Stomach (tissue), 8 donors: ENCODE measurements at regions not wholly inside any gene's neighbourhood (a gene's known extent, or its start where the extent isn't known, plus 50 kb on each side); places are given as distances from the start of the nearest gene placed in this dataset.
"Not testable (repeated sequence)": the region's sequence is repeated elsewhere in the genome, so short reads cannot be mapped to it uniquely, and the experiment has no call there.

ENCODE experiments used
- DNase-seq, 2 donors: peaks; one replicate each; pipeline versions ENCODE4 v3.0.0 to v3.0.0-alpha.2; 2013 to 2019
- H3K27ac ChIP-seq, 5 donors: fragments of 200-600 bp in 4 of 5; sonication (generic) in 4 of 5; one replicate each; pipeline ENCODE4 v1.5.1; 2013 to 2019; ENCODE audit warnings: mild to moderate bottlenecking in 1 of 5, moderate library complexity in 1 of 5
- H3K27me3 ChIP-seq, 3 donors: fragments of 200-600 bp; sonication (generic); one replicate each; pipeline ENCODE4 v1.5.1; 2017 to 2019; ENCODE audit warnings: mixed run types in 1 of 3
- H3K36me3 ChIP-seq, 4 donors: fragments of 200-600 bp; sonication (generic); 1 replicate in 3 of 4; 2 replicates in 1 of 4; pipeline ENCODE4 v1.5.1; 2016 to 2019
- H3K4me1 ChIP-seq, 4 donors: fragments of 200-600 bp; sonication (generic); one replicate each; pipeline ENCODE4 v1.5.1; 2016 to 2019
- H3K4me3 ChIP-seq, 4 donors: fragments of 200-600 bp; sonication (generic) in 3 of 4; one replicate each; pipeline ENCODE4 v1.5.1; 2016 to 2019; ENCODE audit warnings: mild to moderate bottlenecking in 1 of 4
- H3K9me3 ChIP-seq, 4 donors: fragments of 200-600 bp; sonication (generic); one replicate each; pipeline ENCODE4 v1.5.1; 2016 to 2019
- WGBS, 5 donors: extraction: QIAGEN DNeasy Blood & Tissue Kit in 3 of 5; methylation state at CpG; one replicate each; pipeline versions ENCODE4 v1.1.5 to v1.1.7; 2013 to 2018; 5-methylcytosine and 5-hydroxymethylcytosine counted together
- intact Hi-C: fragments of 100-400 bp; cut with DNase I; formaldehyde crosslinking; loops from one replicate; pipeline ENCODE4 v1.15.1; 2023; ENCODE audit warnings: low total_unique reads
- TF ChIP-seq, protein P1 (sequence below), 7 experiments: fragments of 450-650 bp in 4 of 7; fragments of 200-600 bp in 3 of 7; sonication (generic) in 3 of 7; IDR thresholded peaks; one replicate each; pipeline ENCODE4 v1.5.1; 2016 to 2019; ENCODE audit warnings: antibody characterized with exemption in 7 of 7, control low read depth in 2 of 7, mild to moderate bottlenecking in 1 of 7
- donor health status: healthy with polysubstance abuse.
- donor health status: Bipolar disorder and iron deficiency.
- donor health status: healthy.

DNA sequence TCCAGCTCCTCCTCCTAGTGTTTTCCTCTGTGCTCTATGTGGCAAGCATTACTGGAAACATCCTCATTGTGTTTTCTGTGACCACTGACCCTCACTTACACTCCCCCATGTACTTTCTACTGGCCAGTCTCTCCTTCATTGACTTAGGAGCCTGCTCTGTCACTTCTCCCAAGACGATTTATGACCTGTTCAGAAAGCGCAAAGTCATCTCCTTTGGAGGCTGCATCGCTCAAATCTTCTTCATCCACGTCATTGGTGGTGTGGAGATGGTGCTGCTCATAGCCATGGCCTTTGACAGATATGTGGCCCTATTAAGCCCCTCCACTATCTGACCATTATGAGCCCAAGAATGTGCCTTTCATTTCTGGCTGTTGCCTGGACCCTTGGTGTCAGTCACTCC, 64.0 kb downstream of the OR4F15 start:
- H3K36me3 ChIP-seq, H3K9me3 ChIP-seq, H3K4me1 ChIP-seq, H3K4me3 ChIP-seq, intact Hi-C loops, H3K27me3 ChIP-seq, H3K27ac ChIP-seq, DNase-seq: not testable (repeated sequence)
- 72 to 78% (median 74%) methylated on average over 4 of the region's 4 CpGs for WGBS, 5 donors

DNA sequence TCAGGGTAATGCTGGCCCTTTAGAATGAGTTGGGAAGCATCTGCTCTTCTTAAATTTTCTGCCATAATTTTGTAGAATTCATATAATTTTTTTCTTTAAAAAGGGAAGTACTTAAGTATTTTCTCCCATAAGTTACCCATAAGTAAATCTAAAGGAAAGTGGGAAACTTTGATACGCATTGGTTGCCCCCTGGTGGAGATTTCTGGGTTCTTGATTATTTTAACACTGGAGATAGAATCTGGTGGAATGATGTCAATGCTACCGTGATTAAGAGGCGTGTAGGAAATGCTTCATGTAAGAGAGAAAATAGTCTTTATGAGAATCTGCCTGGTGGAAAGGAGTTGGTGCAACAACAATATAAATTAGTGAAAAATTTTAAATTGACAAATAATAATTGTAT, 65.6 kb downstream of the OR4F15 start:
- 2 to 6% (median 3%) methylated on average over 3 of the region's 3 CpGs for WGBS, 5 donors
- peak in 1 of 2 donors; percentile 4 for DNase-seq
- H3K27ac ChIP-seq, H3K9me3 ChIP-seq, intact Hi-C loops, H3K27me3 ChIP-seq, H3K36me3 ChIP-seq, H3K4me1 ChIP-seq, H3K4me3 ChIP-seq: not testable (repeated sequence)
- TF ChIP-seq, protein P1, sequence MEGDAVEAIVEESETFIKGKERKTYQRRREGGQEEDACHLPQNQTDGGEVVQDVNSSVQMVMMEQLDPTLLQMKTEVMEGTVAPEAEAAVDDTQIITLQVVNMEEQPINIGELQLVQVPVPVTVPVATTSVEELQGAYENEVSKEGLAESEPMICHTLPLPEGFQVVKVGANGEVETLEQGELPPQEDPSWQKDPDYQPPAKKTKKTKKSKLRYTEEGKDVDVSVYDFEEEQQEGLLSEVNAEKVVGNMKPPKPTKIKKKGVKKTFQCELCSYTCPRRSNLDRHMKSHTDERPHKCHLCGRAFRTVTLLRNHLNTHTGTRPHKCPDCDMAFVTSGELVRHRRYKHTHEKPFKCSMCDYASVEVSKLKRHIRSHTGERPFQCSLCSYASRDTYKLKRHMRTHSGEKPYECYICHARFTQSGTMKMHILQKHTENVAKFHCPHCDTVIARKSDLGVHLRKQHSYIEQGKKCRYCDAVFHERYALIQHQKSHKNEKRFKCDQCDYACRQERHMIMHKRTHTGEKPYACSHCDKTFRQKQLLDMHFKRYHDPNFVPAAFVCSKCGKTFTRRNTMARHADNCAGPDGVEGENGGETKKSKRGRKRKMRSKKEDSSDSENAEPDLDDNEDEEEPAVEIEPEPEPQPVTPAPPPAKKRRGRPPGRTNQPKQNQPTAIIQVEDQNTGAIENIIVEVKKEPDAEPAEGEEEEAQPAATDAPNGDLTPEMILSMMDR (IDR thresholded peaks at IDR 0.05), result peak in 2 of 7 experiments; percentile 11 to 18

DNA sequence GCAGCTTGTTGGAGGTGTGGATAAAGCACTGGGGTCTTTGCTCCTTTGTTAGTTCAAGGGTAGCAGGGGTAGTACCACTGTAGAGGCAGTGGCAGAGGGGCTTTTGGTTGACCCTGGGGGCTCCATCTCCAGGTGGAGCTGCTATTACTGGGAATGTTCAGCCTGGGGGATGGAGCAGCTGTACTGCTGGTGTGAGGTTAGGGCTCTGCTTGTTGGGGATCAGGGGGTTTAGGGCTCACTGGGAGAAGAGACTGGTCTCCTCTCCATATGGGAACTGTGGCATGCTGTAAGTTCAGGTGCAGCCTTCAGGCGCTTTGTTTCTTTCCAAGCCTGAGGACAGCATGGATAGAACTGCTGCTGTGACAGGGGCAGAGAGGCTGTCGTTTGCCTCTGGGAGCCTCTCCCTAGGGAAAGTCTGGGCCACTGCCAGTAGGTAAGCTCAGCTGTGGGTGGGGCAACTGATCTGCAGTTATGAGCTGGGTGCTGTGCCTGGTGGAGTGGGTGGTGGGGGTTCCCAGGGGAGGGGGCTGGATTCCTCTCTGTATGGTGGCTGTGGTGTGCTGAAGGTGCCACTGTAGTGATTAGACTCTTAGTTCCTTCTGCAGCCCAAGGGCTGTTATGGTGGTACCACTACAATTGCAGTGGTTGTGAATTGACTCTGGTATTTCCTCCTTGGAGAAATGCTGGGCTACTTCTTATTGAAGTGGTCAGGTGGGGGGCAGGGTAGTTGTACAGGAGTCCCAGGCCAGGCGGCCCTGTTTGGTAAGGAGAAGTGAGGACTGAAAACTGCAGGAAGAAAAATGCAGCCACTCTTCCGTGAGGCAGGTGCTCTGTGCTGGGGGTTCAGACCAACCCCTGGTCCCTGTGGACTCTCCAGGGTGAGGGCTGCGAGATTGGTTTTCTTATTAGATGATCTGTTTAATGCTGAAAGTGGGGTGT, 100.6 kb downstream of the OR4F15 start:
- H3K9me3 ChIP-seq, H3K4me1 ChIP-seq, intact Hi-C loops, H3K27ac ChIP-seq, H3K27me3 ChIP-seq, H3K36me3 ChIP-seq, H3K4me3 ChIP-seq: not testable (repeated sequence)
- peak in 1 of 2 donors; percentile 25 for DNase-seq
- WGBS, 5 donors, result 59 to 100% (median 67%) methylated on average over 1 to 3 of the region's 5 CpGs

DNA sequence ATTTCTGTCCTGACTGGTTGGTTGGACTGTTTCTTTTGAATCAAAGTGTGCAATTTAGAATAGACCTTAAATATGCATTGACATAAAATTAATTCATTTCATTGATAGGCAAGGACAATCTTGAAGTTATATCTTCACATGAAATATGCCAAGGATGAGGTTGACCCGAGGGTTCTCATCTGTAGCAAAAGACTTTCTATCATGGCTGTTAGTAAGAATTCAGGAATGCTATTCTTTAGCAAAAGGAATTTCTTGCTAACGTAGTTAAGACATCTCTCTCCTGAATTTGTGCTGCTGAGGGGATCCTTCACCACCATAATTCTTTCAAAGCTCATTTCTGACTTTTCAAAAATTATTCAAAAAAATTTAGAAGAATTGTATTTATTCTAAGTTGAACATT, 112.6 kb downstream of the OR4F15 start:
- H3K36me3 ChIP-seq, DNase-seq, intact Hi-C loops, H3K27me3 ChIP-seq, H3K4me3 ChIP-seq, H3K27ac ChIP-seq, H3K9me3 ChIP-seq, H3K4me1 ChIP-seq: not testable (repeated sequence)
- WGBS, 5 donors, result 14 to 50% (median 38%) methylated on average over 1 of the region's 2 CpGs; no CpG with 5 or more reads in 2 of the 5 donors

DNA sequence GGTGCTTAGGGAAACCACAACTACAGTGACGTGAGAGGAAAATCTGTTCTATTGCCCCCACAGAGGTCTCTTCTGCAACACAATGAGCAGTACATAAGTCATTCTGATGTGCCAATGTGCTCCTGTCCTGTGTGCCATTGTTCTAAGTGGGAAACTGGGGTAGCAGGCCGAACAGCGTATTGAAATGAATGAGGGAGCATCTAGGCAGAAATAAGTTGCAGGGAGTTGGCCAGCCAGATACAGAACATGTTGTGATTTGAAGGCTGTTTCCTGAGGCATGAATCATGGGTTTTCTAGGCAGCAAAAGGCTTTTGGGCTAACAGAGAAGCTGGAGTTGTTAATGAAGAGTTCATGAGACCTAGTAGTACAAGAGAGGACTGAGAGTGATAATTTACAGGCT, 122.5 kb downstream of the OR4F15 start:
- intact Hi-C loops, H3K4me3 ChIP-seq, H3K4me1 ChIP-seq, H3K27me3 ChIP-seq, H3K27ac ChIP-seq, H3K36me3 ChIP-seq, DNase-seq, H3K9me3 ChIP-seq: not testable (repeated sequence)
- WGBS, 5 donors, result no CpG with 5 or more reads among the region's 3 CpGs

DNA sequence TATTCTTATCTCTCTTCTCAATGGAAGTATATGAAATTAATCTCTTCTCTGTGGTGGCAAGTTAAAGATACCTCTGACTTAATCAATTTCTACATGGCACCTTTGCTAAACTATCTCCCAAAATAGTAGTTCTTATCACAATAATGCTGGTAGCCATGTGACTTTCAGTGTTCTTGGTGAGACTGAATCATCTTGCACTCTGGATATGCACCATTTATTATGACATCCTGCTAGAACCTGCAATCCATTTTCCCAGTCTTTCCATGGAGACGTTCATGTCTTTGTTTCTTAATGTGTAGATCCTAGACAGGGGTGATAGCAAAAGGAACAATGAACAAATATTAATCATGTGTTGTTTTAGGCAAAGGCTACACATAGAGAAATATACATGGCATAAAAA, 125.4 kb downstream of the OR4F15 start:
- DNase-seq, intact Hi-C loops: not testable (repeated sequence)
- no CpG with 5 or more reads among the region's 1 CpG for WGBS, 5 donors

DNA sequence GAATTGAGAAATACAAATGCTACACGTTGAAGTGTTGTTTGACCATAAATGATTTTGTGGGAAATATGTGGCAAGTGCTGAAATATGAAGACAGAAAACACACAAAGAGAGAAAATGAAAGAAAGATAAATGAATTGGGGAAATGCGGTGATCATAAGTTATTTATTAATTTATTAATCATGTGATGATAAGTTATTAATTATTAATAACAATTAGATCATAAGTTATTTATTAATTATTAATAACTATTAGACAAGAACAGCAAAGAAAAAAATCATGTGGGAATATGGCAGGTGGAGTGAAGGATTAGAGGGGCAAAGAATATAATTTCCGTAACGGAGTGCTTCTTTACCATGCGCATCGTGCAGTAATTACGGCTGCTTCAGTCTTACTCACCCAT, 126.6 kb downstream of the OR4F15 start:
- whole genome bisulfite sequencing, 5 donors, result 88 to 100% (median 94%) methylated on average over 3 to 6 of the region's 7 CpGs
- H3K4me1 ChIP-seq, H3K27ac ChIP-seq, H3K36me3 ChIP-seq, H3K9me3 ChIP-seq, DNase-seq, H3K4me3 ChIP-seq, intact Hi-C loops, H3K27me3 ChIP-seq: not testable (repeated sequence)

More for the DNA sequence above, 125.4 kb downstream of the OR4F15 start:
- H3K4me3 ChIP-seq, H3K36me3 ChIP-seq, H3K4me1 ChIP-seq, H3K9me3 ChIP-seq, H3K27ac ChIP-seq, H3K27me3 ChIP-seq: not testable (repeated sequence)

DNA sequence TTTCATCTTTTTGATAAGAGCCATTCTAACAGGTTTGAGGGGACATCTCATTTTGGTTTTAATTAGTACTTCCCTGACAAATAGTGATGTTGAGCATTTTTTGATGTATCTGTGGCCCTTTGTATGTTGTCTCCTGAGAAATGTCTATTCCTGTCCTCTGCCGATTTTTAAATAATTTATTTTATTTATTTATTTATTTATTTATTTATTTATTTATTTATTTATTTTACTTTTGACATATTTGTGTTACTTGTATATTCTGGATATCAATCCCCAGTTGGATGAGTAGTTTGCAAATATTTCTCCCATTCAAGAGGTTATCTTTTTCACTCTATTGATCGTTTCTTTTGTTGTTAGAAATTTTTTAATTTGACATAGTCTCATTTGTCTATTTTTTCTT, 133.9 kb downstream of the OR4F15 start:
- 75 to 84% (median 79%) methylated on average over 2 of the region's 2 CpGs for WGBS, 5 donors
- H3K4me3 ChIP-seq, result not testable (repeated sequence)

DNA sequence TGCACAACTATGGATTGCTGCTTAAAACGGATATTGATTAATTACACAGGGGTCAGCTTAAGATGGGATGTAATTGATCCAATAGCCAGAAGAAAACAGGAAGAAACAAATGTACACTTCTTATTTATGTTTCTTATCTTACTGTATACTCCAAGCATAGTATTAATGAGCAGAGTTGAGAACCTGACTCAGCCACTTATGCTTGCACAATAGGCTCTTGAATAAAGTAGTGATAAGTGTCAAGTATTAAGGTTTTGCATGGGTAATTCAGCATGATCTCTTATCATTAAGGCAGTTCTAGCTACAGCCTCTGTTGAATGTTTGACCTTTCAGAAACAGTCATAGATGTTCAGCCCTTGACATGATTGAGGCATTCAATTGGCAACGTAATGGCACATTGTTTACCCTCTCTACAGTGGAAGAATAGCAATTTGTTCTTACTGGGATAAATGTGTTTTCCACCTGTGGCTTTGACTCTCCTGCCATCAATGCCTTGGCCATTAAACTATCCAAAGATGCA, 136.5 kb downstream of the OR4F15 start:
- H3K27me3 ChIP-seq, DNase-seq, intact Hi-C loops, H3K4me1 ChIP-seq, H3K4me3 ChIP-seq, H3K36me3 ChIP-seq, H3K9me3 ChIP-seq, H3K27ac ChIP-seq: not testable (repeated sequence)
- WGBS, 5 donors, result 13 to 75% (median 50%) methylated on average over 1 of the region's 2 CpGs

More for the DNA sequence above, 133.9 kb downstream of the OR4F15 start:
- intact Hi-C loops, DNase-seq, H3K27ac ChIP-seq, H3K4me1 ChIP-seq, H3K27me3 ChIP-seq, H3K9me3 ChIP-seq, H3K36me3 ChIP-seq: not testable (repeated sequence)

DNA sequence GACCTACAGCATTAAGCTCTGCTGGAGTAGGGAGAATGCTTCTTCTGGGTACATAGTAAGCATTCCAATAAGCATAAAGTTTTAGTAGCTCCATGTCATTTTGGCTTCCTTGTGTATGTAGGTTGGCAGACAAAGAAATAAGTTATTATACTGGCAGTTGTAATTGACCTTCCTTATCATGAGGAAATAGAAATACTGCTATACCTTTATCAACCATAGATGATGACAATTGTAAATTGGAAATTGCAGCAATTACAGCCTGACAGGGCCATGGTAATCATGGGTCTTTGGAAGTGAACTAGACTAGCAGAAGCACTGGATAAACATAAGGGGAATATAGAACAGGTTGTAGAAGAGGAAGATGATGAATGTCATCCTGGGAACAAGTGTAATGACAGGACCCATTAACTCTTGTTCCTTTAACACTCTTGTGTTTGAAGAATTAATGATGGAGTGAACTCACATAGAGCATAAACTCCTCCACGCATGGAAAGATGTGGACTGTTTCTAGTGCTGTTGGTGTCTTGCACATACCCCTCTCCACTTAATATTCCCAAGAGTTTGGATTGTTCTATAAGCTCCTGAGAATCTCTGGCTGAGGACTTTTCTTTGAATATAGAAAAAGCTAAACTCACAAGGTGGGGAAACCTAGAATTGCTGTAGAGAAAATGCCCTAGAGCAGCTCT, 137.5 kb downstream of the OR4F15 start:
- intact Hi-C loops, H3K36me3 ChIP-seq, DNase-seq, H3K9me3 ChIP-seq, H3K27ac ChIP-seq, H3K4me1 ChIP-seq, H3K4me3 ChIP-seq, H3K27me3 ChIP-seq: not testable (repeated sequence)
- WGBS, 5 donors, result 79 to 95% (median 85%) methylated on average over 1 of the region's 1 CpG

DNA sequence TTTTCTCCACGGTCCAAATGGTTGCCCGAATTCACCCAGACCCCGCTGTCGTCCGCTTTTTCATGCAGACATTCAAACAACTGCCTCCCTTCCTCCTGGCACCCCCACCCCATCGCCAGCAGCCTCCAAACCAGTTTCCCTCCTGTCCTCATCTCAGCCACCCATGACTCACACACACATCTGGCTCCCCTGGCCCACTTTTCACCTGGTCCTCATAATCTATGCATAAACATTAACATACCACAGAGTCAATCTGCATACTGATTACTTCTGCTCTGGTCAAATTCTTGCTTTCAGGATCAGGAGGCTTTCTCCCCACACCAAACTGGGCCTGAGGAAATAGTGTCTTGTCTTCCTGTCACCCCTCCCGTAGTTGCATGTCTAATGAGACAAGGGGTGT, 142.0 kb downstream of the OR4F15 start:
- H3K36me3 ChIP-seq, H3K4me3 ChIP-seq, intact Hi-C loops, H3K27ac ChIP-seq, H3K4me1 ChIP-seq, H3K9me3 ChIP-seq, DNase-seq, H3K27me3 ChIP-seq: not testable (repeated sequence)
- 0 to 55% (median 48%) methylated on average over 1 to 4 of the region's 7 CpGs; no CpG with 5 or more reads in 1 of the 5 donors for WGBS, 5 donors
